Liver (tissue), 8 donors: ENCODE measurements at regions not wholly inside any gene's neighbourhood (a gene's known extent, or its start where the extent isn't known, plus 50 kb on each side); places are given as distances from the start of the nearest gene placed in this dataset.

Experiments
- DNase-seq: peaks from one replicate; pipeline ENCODE4 v3.0.0-alpha.2; 2017; ENCODE audit warnings: low spot score
- H3K27ac ChIP-seq, 2 donors: one replicate each; pipeline ENCODE4 v1.7.0; 2013; ENCODE audit warnings: inconsistent platforms in 2 of 2, low read length in 2 of 2, control low read depth in 1 of 2, low read depth in 1 of 2, mild to moderate bottlenecking in 1 of 2
- H3K27me3 ChIP-seq, 4 donors: one replicate each; pipeline versions ENCODE4 v1.6.1 to v1.7.0; 2013; ENCODE audit warnings: low read length in 3 of 4, inconsistent platforms in 1 of 4, mild to moderate bottlenecking in 1 of 4, moderate library complexity in 1 of 4; ENCODE audit not compliant: control insufficient read depth in 4 of 4, insufficient read depth in 4 of 4
- H3K36me3 ChIP-seq, 4 donors: one replicate each; pipeline versions ENCODE4 v1.6.1 to v1.7.0; 2013; ENCODE audit warnings: low read length in 3 of 4, mild to moderate bottlenecking in 3 of 4, low read depth in 1 of 4, moderate library complexity in 1 of 4; ENCODE audit not compliant: control insufficient read depth in 4 of 4, insufficient read depth in 3 of 4
- H3K4me1 ChIP-seq, 4 donors: one replicate each; pipeline versions ENCODE4 v1.6.1 to v1.7.0; 2013; ENCODE audit warnings: low read length in 3 of 4, mild to moderate bottlenecking in 3 of 4, moderate library complexity in 1 of 4; ENCODE audit not compliant: control insufficient read depth in 4 of 4, insufficient read depth in 4 of 4
- H3K4me3 ChIP-seq, 3 donors: one replicate each; pipeline versions ENCODE4 v1.6.1 to v1.7.0; 2013; ENCODE audit warnings: low read length in 3 of 3, control low read depth in 1 of 3, low read depth in 1 of 3, mild to moderate bottlenecking in 1 of 3
- H3K9ac ChIP-seq, 2 donors: one replicate each; pipeline ENCODE4 v1.7.0; 2013; ENCODE audit warnings: low read length in 2 of 2, mild to moderate bottlenecking in 2 of 2, moderate library complexity in 2 of 2, control low read depth in 1 of 2, low read depth in 1 of 2
- H3K9me3 ChIP-seq, 4 donors: one replicate each; pipeline versions ENCODE4 v1.6.1 to v1.7.0; 2013; ENCODE audit warnings: low read length in 3 of 4; ENCODE audit not compliant: control insufficient read depth in 4 of 4
- CTCF ChIP-seq: fragments of 150-350 bp; IDR thresholded peaks from 2 replicates; pipeline ENCODE4 v1.5.1; 2017; ENCODE audit warnings: improper control_type of control experiment, low read depth, low read length; ENCODE audit not compliant: missing input control
- FOXA2 ChIP-seq: IDR thresholded peaks from 2 replicates; pipeline ENCODE4 v1.6.1; 2016; ENCODE audit warnings: antibody characterized with exemption
- GABPA ChIP-seq, 2 donors: IDR thresholded peaks in 1 of 2; conservative IDR thresholded peaks in 1 of 2; 2 replicates each; pipeline ENCODE4 v1.6.1; 2016; ENCODE audit warnings: antibody characterized with exemption in 2 of 2, mild to moderate bottlenecking in 1 of 2, moderate library complexity in 1 of 2
- MAX ChIP-seq: IDR thresholded peaks from 2 replicates; pipeline ENCODE4 v1.6.1; 2016; ENCODE audit warnings: antibody characterized with exemption
- RAD21 ChIP-seq, 2 donors: IDR thresholded peaks; 2 replicates each; pipeline ENCODE4 v1.6.1; 2016; ENCODE audit warnings: antibody characterized with exemption in 2 of 2, mild to moderate bottlenecking in 2 of 2
- REST ChIP-seq: IDR thresholded peaks from 2 replicates; pipeline ENCODE4 v1.6.1; 2016; ENCODE audit warnings: antibody characterized with exemption, mild to moderate bottlenecking
- RXRA ChIP-seq, 2 donors: IDR thresholded peaks; 2 replicates each; pipeline ENCODE4 v1.6.1; 2017 to 2018; ENCODE audit warnings: antibody characterized with exemption in 2 of 2, mild to moderate bottlenecking in 1 of 2
- TAF1 ChIP-seq: conservative IDR thresholded peaks from 2 replicates; pipeline ENCODE4 v1.6.1; 2016; ENCODE audit warnings: antibody characterized with exemption, mild to moderate bottlenecking
- YY1 ChIP-seq: IDR thresholded peaks from 2 replicates; pipeline ENCODE4 v1.6.1; 2016; ENCODE audit warnings: antibody characterized with exemption, mild to moderate bottlenecking
- WGBS: extraction: QIAGEN DNeasy Blood & Tissue Kit; methylation state at CpG from one replicate; pipeline ENCODE4 v1.1.7; 2013; 5-methylcytosine and 5-hydroxymethylcytosine counted together
- donor health status: healthy.
- donor health status: healthy.
- donor health status: healthy.
- donor health status: healthy.
- donor health status: healthy.

- Histone ChIP-seq H3K27me3 (peaks cover 0 to 3% (median 0%) of the 10 kb centered on the region in 4 donors), H3K9me3 (no peaks in the 10 kb centered on the region), H3K9ac (no peak overlapping the region), H3K27ac (no peak overlapping the region), H3K36me3 (no peaks in the 10 kb centered on the region), H3K4me3 (no peak overlapping the region), H3K4me1 (peaks cover 0 to 1% (median 0%) of the 10 kb centered on the region in 4 donors)
- DNase-seq, result peak; percentile 43
- TF ChIP-seq MAX (no peak), GABPA (IDR thresholded peaks at IDR 0.05 in 1 of 2, conservative IDR thresholded peaks at IDR 0.05 in 1 of 2) (no peak), CTCF (peak; percentile 64), YY1 (no peak), RAD21 (IDR thresholded peaks at IDR 0.05) (peak; percentile 84 to 89)
- 42% methylated on average over 4 of the region's 4 CpGs for WGBS
These were observed 1176.7 kb upstream of the SEL1L start for GRCh38 chr14:82710267-82710841.

- 58% methylated on average over 4 of the region's 4 CpGs for WGBS
These were observed 1186.0 kb upstream of the SEL1L start for GRCh38 chr14:82719617-82720016.

More at GRCh38 chr14:82719617-82720016, 1186.0 kb upstream of the SEL1L start:
- Histone ChIP-seq H3K4me3 (no peak overlapping the region), H3K9ac (no peak overlapping the region), H3K36me3 (no peaks in the 10 kb centered on the region), H3K9me3 (no peaks in the 10 kb centered on the region), H3K27me3 (peaks cover 0 to 3% (median 0%) of the 10 kb centered on the region in 4 donors), H3K27ac (no peak overlapping the region), H3K4me1 (no peaks in the 10 kb centered on the region)
- TF ChIP-seq FOXA2 (no peak), RXRA (IDR thresholded peaks at IDR 0.05) (no peak), GABPA (IDR thresholded peaks at IDR 0.05 in 1 of 2, conservative IDR thresholded peaks at IDR 0.05 in 1 of 2) (no peak), TAF1 (no peak), REST (no peak), MAX (no peak)
- no peak for DNase-seq
